NCI-H2107 (cell line): ENCODE measurements at regions not wholly inside any gene's neighbourhood (a gene's known extent, or its start where the extent isn't known, plus 50 kb on each side); places are given as distances from the start of the nearest gene placed in this dataset.

ENCODE experiments used
- DNase-seq: peaks from one replicate; lab custom pipeline; 2025; lab: John Stamatoyannopoulos, UW

- no peak for DNase-seq
Measured at GRCh38 chr15:62697636-62698035, 344.9 kb upstream of the TPM1 start.

- DNase-seq: no peak
Measured at GRCh38 chr15:62698646-62699045, 343.9 kb upstream of the TPM1 start.

GRCh38 chr15:62706317-62706716 is 336.2 kb upstream of the TPM1 start:
- no peak for DNase-seq

GRCh38 chr15:62708470-62708869 is 334.1 kb upstream of the TPM1 start:
- DNase-seq: no peak

- no peak for DNase-seq
Measured at GRCh38 chr15:62709261-62709660, 333.3 kb upstream of the TPM1 start.

GRCh38 chr15:62711691-62712454 is 330.7 kb upstream of the TPM1 start:
- DNase-seq: no peak

GRCh38 chr15:62712455-62712839 is 330.1 kb upstream of the TPM1 start:
- no peak for DNase-seq

GRCh38 chr15:62715946-62716345 is 326.6 kb upstream of the TPM1 start:
- DNase-seq: no peak

GRCh38 chr15:62717496-62717895 is 325.1 kb upstream of the TPM1 start:
- no peak for DNase-seq

- no peak for DNase-seq
Measured at GRCh38 chr15:62719316-62719715, 323.2 kb upstream of the TPM1 start.

- DNase-seq: no peak
Measured at GRCh38 chr15:62722237-62722636, 320.3 kb upstream of the TPM1 start.

GRCh38 chr15:62726461-62726860 is 316.1 kb upstream of the TPM1 start:
- no peak for DNase-seq

- DNase-seq: no peak
Measured at GRCh38 chr15:62727501-62727900, 315.0 kb upstream of the TPM1 start.

GRCh38 chr15:62730825-62731224 is 311.7 kb upstream of the TPM1 start:
- no peak for DNase-seq

- no peak for DNase-seq
Measured at GRCh38 chr15:62732078-62732477, 310.5 kb upstream of the TPM1 start.

- no peak for DNase-seq
Measured at GRCh38 chr15:62734706-62735105, 307.8 kb upstream of the TPM1 start.

GRCh38 chr15:62736756-62737155 is 305.8 kb upstream of the TPM1 start:
- no peak for DNase-seq

- DNase-seq: no peak
Measured at GRCh38 chr15:62737551-62737950, 305.0 kb upstream of the TPM1 start.

- DNase-seq: no peak
Measured at GRCh38 chr15:62739082-62739481, 303.5 kb upstream of the TPM1 start.

GRCh38 chr15:62739507-62739906 is 303.0 kb upstream of the TPM1 start:
- no peak for DNase-seq

- no peak for DNase-seq
Measured at GRCh38 chr15:62740141-62741004, 302.2 kb upstream of the TPM1 start.

- DNase-seq: no peak
Measured at GRCh38 chr15:62741106-62741505, 301.4 kb upstream of the TPM1 start.

- DNase-seq: peak; percentile 14
Measured at GRCh38 chr15:62742409-62743171, 300.0 kb upstream of the TPM1 start.
